HUDEP-2 (cell line): ENCODE measurements at regions not wholly inside any gene's neighbourhood (a gene's known extent, or its start where the extent isn't known, plus 50 kb on each side); places are given as distances from the start of the nearest gene placed in this dataset.
"Not testable (repeated sequence)": the region's sequence is repeated elsewhere in the genome, so short reads cannot be mapped to it uniquely, and the experiment has no call there.

ENCODE experiments used
- DNase-seq, 76 experiments: peaks; one replicate each; lab custom pipeline; 2025; ENCODE audit not compliant: unreplicated experiment in 76 of 76; lab: John Stamatoyannopoulos, UW

GRCh38 chr1:112855152-112855828, 100.7 kb downstream of the SLC16A1 start:
- no peak for DNase-seq

GRCh38 chr1:112854368-112854984, 101.5 kb downstream of the SLC16A1 start:
- DNase-seq = peak in 5 of 76 experiments; percentile 3 to 26 (median 5)

- not testable (repeated sequence) for DNase-seq
These were observed 102.1 kb downstream of the SLC16A1 start for GRCh38 chr1:112853915-112854314.

GRCh38 chr1:112852934-112853333, 103.1 kb downstream of the SLC16A1 start:
- DNase-seq = no peak

GRCh38 chr1:112852276-112852675, 103.7 kb downstream of the SLC16A1 start:
- no peak for DNase-seq

- DNase-seq = peak in 2 of 76 experiments; percentile 18 to 23
These were observed 105.8 kb downstream of the SLC16A1 start for GRCh38 chr1:112850034-112850757.

- DNase-seq = peak in 9 of 76 experiments; percentile 8 to 53 (median 22)
These were observed 106.5 kb downstream of the SLC16A1 start for GRCh38 chr1:112849425-112850033.

GRCh38 chr1:112841825-112842224, 114.2 kb downstream of the SLC16A1 start:
- DNase-seq = no peak

- no peak for DNase-seq
These were observed 115.1 kb downstream of the SLC16A1 start for GRCh38 chr1:112840631-112841624.

- DNase-seq = no peak
These were observed 119.4 kb downstream of the SLC16A1 start for GRCh38 chr1:112836642-112837041.

GRCh38 chr1:112833806-112834205, 118.7 kb upstream of the PPM1J start:
- no peak for DNase-seq

GRCh38 chr1:112832259-112832658, 117.1 kb upstream of the PPM1J start:
- DNase-seq = not testable (repeated sequence)

GRCh38 chr1:112829691-112830090, 114.6 kb upstream of the PPM1J start:
- DNase-seq = not testable (repeated sequence)

GRCh38 chr1:112828716-112829115, 113.6 kb upstream of the PPM1J start:
- DNase-seq = no peak

- not testable (repeated sequence) for DNase-seq
These were observed 112.3 kb upstream of the PPM1J start for GRCh38 chr1:112827391-112827790.

GRCh38 chr1:112826217-112826944, 111.2 kb upstream of the PPM1J start:
- peak in 2 of 76 experiments; percentile 2 to 14 for DNase-seq

GRCh38 chr1:112825563-112826216, 110.6 kb upstream of the PPM1J start:
- not testable (repeated sequence) for DNase-seq

GRCh38 chr1:112825075-112825474, 109.9 kb upstream of the PPM1J start:
- not testable (repeated sequence) for DNase-seq
